ENCODE measurements at regions not wholly inside any gene's neighbourhood (a gene's known extent, or its start where the extent isn't known, plus 50 kb on each side); places are given as distances from the start of the nearest gene placed in this dataset.

- TF ChIP-seq POLR2AphosphoS5 (IDR thresholded peaks at IDR 0.05; ENCODE audit: low read depth, low read length) (no peak), REST (IDR thresholded peaks at IDR 0.05; ENCODE audit: insufficient read depth in 1 of 2, low read depth in 2 of 2, low read length in 2 of 2) (no peak)
These were observed 90.3 kb downstream of the RTP5 start for GRCh38 chr2:241959751-241960269.
